HL-60 (cell line): ENCODE measurements at regions not wholly inside any gene's neighbourhood (a gene's known extent, or its start where the extent isn't known, plus 50 kb on each side); places are given as distances from the start of the nearest gene placed in this dataset.

ENCODE experiments used
- DNase-seq, 2 experiments: peaks; one replicate each; pipeline ENCODE4 v3.0.0-alpha.2; 2010 to 2020; ENCODE audit warnings: low read depth in 1 of 2, low spot score in 1 of 2
- H3K27ac ChIP-seq: fragments of 250-450 bp; sonication (Bioruptor Pico); replicated peaks from 2 replicates; pipeline ENCODE4 v1.5.1; 2020; ENCODE audit warnings: mild to moderate bottlenecking, moderate library complexity
- H3K27me3 ChIP-seq: fragments of 250-450 bp; sonication (Bioruptor Pico); 2 replicates; pipeline ENCODE4 v1.5.1; 2021; ENCODE audit warnings: mild to moderate bottlenecking, moderate library complexity; ENCODE audit not compliant: insufficient read depth, poor library complexity, severe bottlenecking
- H3K4me3 ChIP-seq: replicated peaks from 2 replicates; pipeline ENCODE4 v1.5.1; 2011; ENCODE audit warnings: mild to moderate bottlenecking, control low read depth, low read length; ENCODE audit not compliant: insufficient read depth
- GABPA ChIP-seq: IDR thresholded peaks from 2 replicates; pipeline ENCODE4 v1.6.1; 2012; ENCODE audit warnings: low read depth
- POLR2AphosphoS5 ChIP-seq: IDR thresholded peaks from 2 replicates; pipeline ENCODE4 v1.6.1; 2012; ENCODE audit warnings: low read depth
- SPI1 ChIP-seq: IDR thresholded peaks from 2 replicates; pipeline ENCODE4 v1.6.1; 2012; ENCODE audit warnings: low read depth, mild to moderate bottlenecking, borderline replicate concordance
- TF ChIP-seq, protein P1 (sequence below): IDR thresholded peaks from one replicate; pipeline ENCODE4 v1.5.1; 2011; ENCODE audit warnings: low read length, control low read depth, inconsistent platforms; ENCODE audit not compliant: insufficient read depth
- TF ChIP-seq, protein P2 (sequence below): IDR thresholded peaks from 2 replicates; pipeline ENCODE4 v1.6.1; 2012; ENCODE audit warnings: low read depth; ENCODE audit not compliant: insufficient replicate concordance

DNA sequence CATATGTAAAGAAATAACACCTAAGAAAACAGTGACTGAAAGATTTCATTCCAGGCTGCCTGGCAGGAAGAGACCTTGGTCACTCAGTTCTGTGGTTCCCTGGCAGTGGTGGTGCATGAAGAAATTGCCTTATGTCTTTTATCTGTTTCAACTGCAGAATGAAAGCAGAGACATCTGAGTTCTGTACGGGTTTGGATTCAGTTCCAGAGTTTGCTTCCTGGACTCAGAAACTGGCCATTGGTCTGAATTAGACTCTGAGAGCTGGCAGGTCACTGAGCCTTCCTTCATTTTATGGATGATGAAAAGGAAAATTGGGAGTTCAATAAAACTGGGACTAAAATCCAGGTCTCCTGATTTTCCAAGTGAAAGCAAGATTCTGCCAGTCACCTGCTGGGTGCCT, 428.9 kb upstream of the AUTS2 start:
- TF ChIP-seq, protein P1, sequence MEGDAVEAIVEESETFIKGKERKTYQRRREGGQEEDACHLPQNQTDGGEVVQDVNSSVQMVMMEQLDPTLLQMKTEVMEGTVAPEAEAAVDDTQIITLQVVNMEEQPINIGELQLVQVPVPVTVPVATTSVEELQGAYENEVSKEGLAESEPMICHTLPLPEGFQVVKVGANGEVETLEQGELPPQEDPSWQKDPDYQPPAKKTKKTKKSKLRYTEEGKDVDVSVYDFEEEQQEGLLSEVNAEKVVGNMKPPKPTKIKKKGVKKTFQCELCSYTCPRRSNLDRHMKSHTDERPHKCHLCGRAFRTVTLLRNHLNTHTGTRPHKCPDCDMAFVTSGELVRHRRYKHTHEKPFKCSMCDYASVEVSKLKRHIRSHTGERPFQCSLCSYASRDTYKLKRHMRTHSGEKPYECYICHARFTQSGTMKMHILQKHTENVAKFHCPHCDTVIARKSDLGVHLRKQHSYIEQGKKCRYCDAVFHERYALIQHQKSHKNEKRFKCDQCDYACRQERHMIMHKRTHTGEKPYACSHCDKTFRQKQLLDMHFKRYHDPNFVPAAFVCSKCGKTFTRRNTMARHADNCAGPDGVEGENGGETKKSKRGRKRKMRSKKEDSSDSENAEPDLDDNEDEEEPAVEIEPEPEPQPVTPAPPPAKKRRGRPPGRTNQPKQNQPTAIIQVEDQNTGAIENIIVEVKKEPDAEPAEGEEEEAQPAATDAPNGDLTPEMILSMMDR, result no peak
- TF ChIP-seq SPI1 (no peak), GABPA (no peak), POLR2AphosphoS5 (no peak)
- TF ChIP-seq, protein P2, sequence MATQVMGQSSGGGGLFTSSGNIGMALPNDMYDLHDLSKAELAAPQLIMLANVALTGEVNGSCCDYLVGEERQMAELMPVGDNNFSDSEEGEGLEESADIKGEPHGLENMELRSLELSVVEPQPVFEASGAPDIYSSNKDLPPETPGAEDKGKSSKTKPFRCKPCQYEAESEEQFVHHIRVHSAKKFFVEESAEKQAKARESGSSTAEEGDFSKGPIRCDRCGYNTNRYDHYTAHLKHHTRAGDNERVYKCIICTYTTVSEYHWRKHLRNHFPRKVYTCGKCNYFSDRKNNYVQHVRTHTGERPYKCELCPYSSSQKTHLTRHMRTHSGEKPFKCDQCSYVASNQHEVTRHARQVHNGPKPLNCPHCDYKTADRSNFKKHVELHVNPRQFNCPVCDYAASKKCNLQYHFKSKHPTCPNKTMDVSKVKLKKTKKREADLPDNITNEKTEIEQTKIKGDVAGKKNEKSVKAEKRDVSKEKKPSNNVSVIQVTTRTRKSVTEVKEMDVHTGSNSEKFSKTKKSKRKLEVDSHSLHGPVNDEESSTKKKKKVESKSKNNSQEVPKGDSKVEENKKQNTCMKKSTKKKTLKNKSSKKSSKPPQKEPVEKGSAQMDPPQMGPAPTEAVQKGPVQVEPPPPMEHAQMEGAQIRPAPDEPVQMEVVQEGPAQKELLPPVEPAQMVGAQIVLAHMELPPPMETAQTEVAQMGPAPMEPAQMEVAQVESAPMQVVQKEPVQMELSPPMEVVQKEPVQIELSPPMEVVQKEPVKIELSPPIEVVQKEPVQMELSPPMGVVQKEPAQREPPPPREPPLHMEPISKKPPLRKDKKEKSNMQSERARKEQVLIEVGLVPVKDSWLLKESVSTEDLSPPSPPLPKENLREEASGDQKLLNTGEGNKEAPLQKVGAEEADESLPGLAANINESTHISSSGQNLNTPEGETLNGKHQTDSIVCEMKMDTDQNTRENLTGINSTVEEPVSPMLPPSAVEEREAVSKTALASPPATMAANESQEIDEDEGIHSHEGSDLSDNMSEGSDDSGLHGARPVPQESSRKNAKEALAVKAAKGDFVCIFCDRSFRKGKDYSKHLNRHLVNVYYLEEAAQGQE, result no peak
- DNase-seq, result no peak
- Histone ChIP-seq H3K27ac (no peak overlapping the region), H3K4me3 (no peak overlapping the region), H3K27me3 (no peaks in the 10 kb centered on the region)

DNA sequence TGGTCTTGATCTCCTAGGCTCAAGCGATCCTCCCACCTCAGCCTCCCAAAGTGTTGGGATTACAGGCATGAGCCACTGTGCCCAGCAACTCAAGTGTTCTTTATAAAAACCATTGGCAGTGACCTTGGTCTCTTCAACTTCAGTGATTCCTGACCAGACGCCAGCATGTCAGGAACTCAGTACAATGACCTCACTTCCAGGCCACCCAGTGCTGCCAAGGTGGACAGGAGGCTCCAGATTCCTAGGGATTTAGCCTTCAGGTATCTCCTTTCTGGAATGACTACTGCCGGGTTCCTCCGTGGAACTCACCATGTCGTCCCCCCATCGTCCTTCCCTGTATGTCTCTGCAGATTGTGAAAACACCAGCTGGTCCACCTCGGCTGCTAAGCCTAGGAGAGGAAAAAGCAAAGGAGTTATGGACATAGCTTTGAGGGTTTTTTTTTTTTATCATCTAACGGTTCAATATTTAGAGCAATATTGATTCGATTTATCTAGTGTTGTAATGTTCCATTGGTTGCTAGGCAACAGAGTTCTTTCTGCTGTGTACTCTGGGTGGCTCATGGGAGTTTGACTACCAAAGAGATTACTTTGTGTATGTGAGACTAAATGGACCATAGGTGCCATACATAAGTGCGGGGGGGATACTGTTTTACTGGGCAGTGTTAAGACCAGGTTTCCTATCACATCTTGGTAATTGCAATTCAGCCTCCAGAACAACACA, 425.8 kb upstream of the AUTS2 start:
- no peak overlapping the region for H3K4me3 ChIP-seq
- peak in 1 of 2 experiments; percentile 1 for DNase-seq
- H3K27ac ChIP-seq, result no peak overlapping the region

DNA sequence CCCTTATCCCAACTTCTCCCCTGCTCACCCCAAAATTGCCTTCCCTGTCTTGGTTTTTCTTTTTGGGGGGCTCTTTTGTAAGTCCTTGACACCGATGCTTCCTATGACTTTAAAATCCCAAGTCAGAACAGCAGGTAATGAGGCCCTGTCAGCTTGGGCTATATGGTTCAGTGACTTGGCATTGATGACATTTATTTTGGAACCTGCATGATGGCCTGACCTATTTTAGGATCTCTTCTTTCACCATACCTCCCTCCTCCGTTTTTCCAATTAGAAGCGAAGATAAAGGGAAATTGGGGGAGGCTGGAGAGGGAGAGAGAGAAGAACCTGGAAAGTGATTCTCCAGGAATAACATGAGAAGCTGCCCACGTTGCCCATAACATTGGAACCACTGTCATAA, 424.9 kb upstream of the AUTS2 start:
- DNase-seq, result no peak
- no peak overlapping the region for H3K27ac ChIP-seq
- no peaks in the 10 kb centered on the region for H3K27me3 ChIP-seq
- TF ChIP-seq SPI1, result no peak
- H3K4me3 ChIP-seq, result no peak overlapping the region

More for the DNA sequence above, 425.8 kb upstream of the AUTS2 start:
- H3K27me3 ChIP-seq, result no peaks in the 10 kb centered on the region
- TF ChIP-seq SPI1 (no peak), GABPA (no peak)
- TF ChIP-seq, protein P1, result no peak

DNA sequence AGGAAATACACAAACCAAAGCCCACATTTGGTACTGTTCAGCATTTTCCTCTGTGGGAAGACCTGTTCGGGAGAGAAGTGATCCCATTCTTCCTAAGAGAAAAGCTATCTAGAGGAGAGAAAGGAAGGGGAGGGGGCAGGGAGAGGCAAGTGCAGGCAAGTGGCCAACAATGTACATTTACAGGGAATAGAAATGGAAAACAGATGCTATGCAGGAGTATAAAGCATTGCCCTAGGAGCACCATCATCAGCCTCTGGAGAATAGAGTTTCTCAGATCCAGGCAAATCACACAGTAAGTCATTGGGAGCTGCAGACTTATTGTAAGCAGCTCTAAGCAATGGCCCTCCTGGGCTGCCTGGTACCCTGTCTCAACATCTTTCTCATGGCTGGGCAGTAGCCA, 424.4 kb upstream of the AUTS2 start:
- Histone ChIP-seq H3K4me3 (no peak overlapping the region), H3K27me3 (no peaks in the 10 kb centered on the region), H3K27ac (no peak overlapping the region)
- TF ChIP-seq, protein P1, result no peak
- TF ChIP-seq, protein P2, result no peak
- TF ChIP-seq SPI1 (no peak), POLR2AphosphoS5 (no peak), GABPA (no peak)
- no peak for DNase-seq
